Lung (tissue), 11 donors: ENCODE measurements at regions not wholly inside any gene's neighbourhood (a gene's known extent, or its start where the extent isn't known, plus 50 kb on each side); places are given as distances from the start of the nearest gene placed in this dataset.
"Not testable (repeated sequence)": the region's sequence is repeated elsewhere in the genome, so short reads cannot be mapped to it uniquely, and the experiment has no call there.

Experiments
- ATAC-seq: fragments of 200-7000 bp; cut with Tn5 transposase; one replicate; pipeline ENCODE4 v1.9.1; 2020; ENCODE audit warnings: moderate number of reproducible peaks; ENCODE audit not compliant: insufficient read depth, low FRiP score
- DNase-seq, 3 donors: peaks; one replicate each; pipeline ENCODE4 v3.0.0-alpha.2; 2013 to 2017
- H3K27ac ChIP-seq, 2 donors: one replicate each; pipeline ENCODE4 v1.5.1; 2013; ENCODE audit warnings: mild to moderate bottlenecking in 2 of 2, moderate library complexity in 2 of 2, control low read depth in 1 of 2, inconsistent platforms in 1 of 2, low read depth in 1 of 2, low read length in 1 of 2
- H3K27me3 ChIP-seq, 3 donors: one replicate each; pipeline ENCODE4 v1.5.1; 2013; ENCODE audit warnings: low read length in 2 of 3; ENCODE audit not compliant: control insufficient read depth in 3 of 3, insufficient read depth in 3 of 3
- H3K36me3 ChIP-seq, 4 donors: one replicate each; pipeline ENCODE4 v1.5.1; 2013; ENCODE audit warnings: low read length in 4 of 4, mild to moderate bottlenecking in 1 of 4, moderate library complexity in 1 of 4; ENCODE audit not compliant: control insufficient read depth in 4 of 4, insufficient read depth in 4 of 4
- H3K4me1 ChIP-seq, 5 donors: one replicate each; pipeline ENCODE4 v1.5.1; 2013; ENCODE audit warnings: low read length in 5 of 5, mild to moderate bottlenecking in 2 of 5, moderate library complexity in 1 of 5; ENCODE audit not compliant: control insufficient read depth in 5 of 5, insufficient read depth in 5 of 5
- H3K4me3 ChIP-seq: one replicate; pipeline ENCODE4 v1.5.1; 2013; ENCODE audit warnings: mild to moderate bottlenecking, control low read depth, moderate library complexity
- H3K9ac ChIP-seq, 2 donors: one replicate each; pipeline ENCODE4 v1.5.1; 2013; ENCODE audit warnings: low read length in 2 of 2, control low read depth in 1 of 2; ENCODE audit not compliant: insufficient read depth in 1 of 2
- H3K9me3 ChIP-seq, 4 donors: one replicate each; pipeline ENCODE4 v1.5.1; 2013; ENCODE audit warnings: low read length in 3 of 4, mild to moderate bottlenecking in 1 of 4, moderate library complexity in 1 of 4; ENCODE audit not compliant: control insufficient read depth in 4 of 4, insufficient read depth in 3 of 4
- WGBS, 2 donors: extraction: QIAGEN DNeasy Blood & Tissue Kit; methylation state at CpG; one replicate each; pipeline ENCODE4 v1.1.7; 2013; 5-methylcytosine and 5-hydroxymethylcytosine counted together
- TF ChIP-seq, protein P1 (sequence below): IDR thresholded peaks from 2 replicates; pipeline ENCODE4 v1.5.1; 2012; ENCODE audit warnings: mild to moderate bottlenecking; ENCODE audit errors: control extremely low read depth, extremely low read depth
- donor health status: control.
- donor health status: control.
- donor health status: Bipolar disorder and iron deficiency.
- donor health status: healthy.
- donor health status: DM: yes; HTN: yes; CAD: no.

- no peaks in the 10 kb centered on the region for H3K4me1 ChIP-seq
- H3K36me3 ChIP-seq = no peaks in the 10 kb centered on the region
- TF ChIP-seq, protein P1, sequence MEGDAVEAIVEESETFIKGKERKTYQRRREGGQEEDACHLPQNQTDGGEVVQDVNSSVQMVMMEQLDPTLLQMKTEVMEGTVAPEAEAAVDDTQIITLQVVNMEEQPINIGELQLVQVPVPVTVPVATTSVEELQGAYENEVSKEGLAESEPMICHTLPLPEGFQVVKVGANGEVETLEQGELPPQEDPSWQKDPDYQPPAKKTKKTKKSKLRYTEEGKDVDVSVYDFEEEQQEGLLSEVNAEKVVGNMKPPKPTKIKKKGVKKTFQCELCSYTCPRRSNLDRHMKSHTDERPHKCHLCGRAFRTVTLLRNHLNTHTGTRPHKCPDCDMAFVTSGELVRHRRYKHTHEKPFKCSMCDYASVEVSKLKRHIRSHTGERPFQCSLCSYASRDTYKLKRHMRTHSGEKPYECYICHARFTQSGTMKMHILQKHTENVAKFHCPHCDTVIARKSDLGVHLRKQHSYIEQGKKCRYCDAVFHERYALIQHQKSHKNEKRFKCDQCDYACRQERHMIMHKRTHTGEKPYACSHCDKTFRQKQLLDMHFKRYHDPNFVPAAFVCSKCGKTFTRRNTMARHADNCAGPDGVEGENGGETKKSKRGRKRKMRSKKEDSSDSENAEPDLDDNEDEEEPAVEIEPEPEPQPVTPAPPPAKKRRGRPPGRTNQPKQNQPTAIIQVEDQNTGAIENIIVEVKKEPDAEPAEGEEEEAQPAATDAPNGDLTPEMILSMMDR = no peak
- H3K9me3 ChIP-seq = peaks cover 0 to 7% (median 2%) of the 10 kb centered on the region in 4 donors
- H3K27ac ChIP-seq = no peak overlapping the region
- ATAC-seq = no peak
- DNase-seq = no peak
- 91 to 92% methylated on average over 2 of the region's 2 CpGs for WGBS, 2 donors
- no peak overlapping the region for H3K9ac ChIP-seq
- no peak overlapping the region for H3K4me3 ChIP-seq
- H3K27me3 ChIP-seq = peaks cover 0 to 2% (median 0%) of the 10 kb centered on the region in 3 donors
Measured at GRCh38 chr17:31646642-31647041, 212.4 kb downstream of the COPRS start.

- no peak for DNase-seq
- no peak for ATAC-seq
Measured at GRCh38 chr17:31645351-31645750, 213.7 kb downstream of the COPRS start.

GRCh38 chr17:31631766-31632165 lies 227.3 kb downstream of the COPRS start:
- H3K4me3 ChIP-seq = no peak overlapping the region
- no peak overlapping the region for H3K9ac ChIP-seq
- no peak overlapping the region for H3K27ac ChIP-seq
- no peaks in the 10 kb centered on the region for H3K4me1 ChIP-seq
- no peaks in the 10 kb centered on the region for H3K36me3 ChIP-seq
- H3K9me3 ChIP-seq = peaks cover 0 to 8% (median 1%) of the 10 kb centered on the region in 4 donors
- H3K27me3 ChIP-seq = no peaks in the 10 kb centered on the region
- WGBS, 2 donors = 77 to 79% methylated on average over 3 of the region's 3 CpGs
- DNase-seq = no peak
- ATAC-seq = no peak
- TF ChIP-seq, protein P1 = no peak

More at GRCh38 chr17:31645351-31645750, 213.7 kb downstream of the COPRS start:
- H3K9ac ChIP-seq = no peak overlapping the region
- no peaks in the 10 kb centered on the region for H3K4me1 ChIP-seq
- TF ChIP-seq, protein P1 = no peak
- no peaks in the 10 kb centered on the region for H3K36me3 ChIP-seq
- 90 to 94% methylated on average over 3 of the region's 3 CpGs for WGBS, 2 donors
- H3K27me3 ChIP-seq = peaks cover 0 to under 1% (median 0%) of the 10 kb centered on the region in 3 donors
- no peak overlapping the region for H3K4me3 ChIP-seq
- H3K27ac ChIP-seq = no peak overlapping the region
- H3K9me3 ChIP-seq = peaks cover 0 to 10% (median 2%) of the 10 kb centered on the region in 4 donors

DNA sequence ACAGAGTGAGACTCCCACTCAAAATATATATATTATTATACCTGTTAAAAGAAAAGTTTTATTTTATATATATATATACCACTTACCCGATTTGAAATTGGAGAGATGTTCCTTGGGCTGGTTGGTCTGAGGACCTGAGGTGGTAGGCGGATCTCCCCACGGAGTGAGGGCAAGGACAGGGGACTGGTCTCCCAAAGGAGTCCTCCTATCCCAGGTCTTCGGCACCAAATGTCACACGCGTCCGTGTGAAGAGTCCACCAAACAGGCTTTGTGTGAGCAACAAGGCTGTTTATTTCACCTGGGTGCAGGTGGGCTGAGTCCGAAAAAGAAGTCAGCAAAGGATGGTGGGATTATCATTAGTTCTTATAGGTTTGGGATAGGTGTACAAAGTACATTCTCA lies 228.2 kb downstream of the COPRS start:
- not testable (repeated sequence) for H3K27ac ChIP-seq, H3K4me3 ChIP-seq, DNase-seq, H3K4me1 ChIP-seq, H3K9ac ChIP-seq, H3K9me3 ChIP-seq, H3K27me3 ChIP-seq, ATAC-seq, H3K36me3 ChIP-seq
- WGBS, 2 donors = 95 to 97% methylated on average over 8 of the region's 8 CpGs
